ENCODE measurements at regions not wholly inside any gene's neighbourhood (a gene's known extent, or its start where the extent isn't known, plus 50 kb on each side); places are given as distances from the start of the nearest gene placed in this dataset.

GRCh38 chr3:13689373-13690260 lies 140.7 kb downstream of the FBLN2 start:
- H3K36me3 ChIP-seq = no peaks in the 10 kb centered on the region
- TF ChIP-seq, protein P1, sequence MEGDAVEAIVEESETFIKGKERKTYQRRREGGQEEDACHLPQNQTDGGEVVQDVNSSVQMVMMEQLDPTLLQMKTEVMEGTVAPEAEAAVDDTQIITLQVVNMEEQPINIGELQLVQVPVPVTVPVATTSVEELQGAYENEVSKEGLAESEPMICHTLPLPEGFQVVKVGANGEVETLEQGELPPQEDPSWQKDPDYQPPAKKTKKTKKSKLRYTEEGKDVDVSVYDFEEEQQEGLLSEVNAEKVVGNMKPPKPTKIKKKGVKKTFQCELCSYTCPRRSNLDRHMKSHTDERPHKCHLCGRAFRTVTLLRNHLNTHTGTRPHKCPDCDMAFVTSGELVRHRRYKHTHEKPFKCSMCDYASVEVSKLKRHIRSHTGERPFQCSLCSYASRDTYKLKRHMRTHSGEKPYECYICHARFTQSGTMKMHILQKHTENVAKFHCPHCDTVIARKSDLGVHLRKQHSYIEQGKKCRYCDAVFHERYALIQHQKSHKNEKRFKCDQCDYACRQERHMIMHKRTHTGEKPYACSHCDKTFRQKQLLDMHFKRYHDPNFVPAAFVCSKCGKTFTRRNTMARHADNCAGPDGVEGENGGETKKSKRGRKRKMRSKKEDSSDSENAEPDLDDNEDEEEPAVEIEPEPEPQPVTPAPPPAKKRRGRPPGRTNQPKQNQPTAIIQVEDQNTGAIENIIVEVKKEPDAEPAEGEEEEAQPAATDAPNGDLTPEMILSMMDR (IDR thresholded peaks at IDR 0.05) = no peak
- no peak overlapping the region for H3K27ac ChIP-seq
- H3K27me3 ChIP-seq = no peaks in the 10 kb centered on the region
- intact Hi-C loops (cut with DNase I) = no loop called here
- no peak overlapping the region for H3K4me3 ChIP-seq
- no peaks in the 10 kb centered on the region for H3K4me1 ChIP-seq
- no peak for DNase-seq (ENCODE audit: low spot score in 2 of 2)
- H3K9me3 ChIP-seq = no peaks in the 10 kb centered on the region

DNA sequence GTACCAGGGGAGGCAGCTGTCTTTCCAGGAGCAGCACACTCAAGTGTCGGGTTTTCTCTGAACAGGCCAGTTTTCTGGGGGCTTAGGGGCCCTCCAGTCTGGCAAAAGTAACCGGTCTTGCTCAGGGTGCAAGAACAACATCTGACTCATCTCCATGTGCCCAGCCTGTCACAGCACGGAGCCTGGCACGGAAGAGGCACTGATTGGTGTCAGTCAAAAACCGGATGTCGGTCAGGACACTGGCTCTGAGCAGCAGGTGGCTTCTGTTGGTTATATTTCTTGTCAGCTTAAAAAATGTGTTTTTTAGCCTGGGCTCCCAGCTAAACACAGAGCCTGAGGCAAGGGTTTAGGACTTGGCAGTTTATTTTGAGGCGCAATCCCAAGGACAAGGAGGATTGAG lies 139.9 kb downstream of the FBLN2 start:
- no peaks in the 10 kb centered on the region for H3K36me3 ChIP-seq
- intact Hi-C loops (cut with DNase I) = no loop called here
- no peak overlapping the region for H3K27ac ChIP-seq
- no peaks in the 10 kb centered on the region for H3K4me1 ChIP-seq
- no peak overlapping the region for H3K4me3 ChIP-seq
- no peak for DNase-seq (ENCODE audit: low spot score in 2 of 2)
- H3K27me3 ChIP-seq = no peaks in the 10 kb centered on the region
- TF ChIP-seq, protein P1 (IDR thresholded peaks at IDR 0.05) = no peak
- H3K9me3 ChIP-seq = no peaks in the 10 kb centered on the region

GRCh38 chr3:13688034-13688433 lies 139.1 kb downstream of the FBLN2 start:
- no peaks in the 10 kb centered on the region for H3K36me3 ChIP-seq
- no peak for DNase-seq (ENCODE audit: low spot score in 2 of 2)
- H3K4me3 ChIP-seq = no peak overlapping the region
- no peaks in the 10 kb centered on the region for H3K4me1 ChIP-seq
- H3K9me3 ChIP-seq = no peaks in the 10 kb centered on the region
- H3K27me3 ChIP-seq = no peaks in the 10 kb centered on the region
- H3K27ac ChIP-seq = no peak overlapping the region
- TF ChIP-seq, protein P1 (IDR thresholded peaks at IDR 0.05) = no peak
- intact Hi-C loops (cut with DNase I) = no loop called here
